ENCODE measurements at regions not wholly inside any gene's neighbourhood (a gene's known extent, or its start where the extent isn't known, plus 50 kb on each side); places are given as distances from the start of the nearest gene placed in this dataset.

GRCh38 chr20:53874706-53875105 lies 195.7 kb downstream of the BCAS1 start:
- Histone ChIP-seq H3K27me3 (ENCODE audit: insufficient read depth, low read depth, severe bottlenecking) (no peaks in the 10 kb centered on the region), H3K36me3 (no peaks in the 10 kb centered on the region), H3K27ac (no peak overlapping the region), H3K9me3 (ENCODE audit: severe bottlenecking) (no peaks in the 10 kb centered on the region), H3K4me3 (ENCODE audit: low read depth, low read length) (no peak overlapping the region)
- no peak for TF ChIP-seq CTCF (IDR thresholded peaks at IDR 0.05; ENCODE audit: low read depth, low read length)
- no peak for DNase-seq

- DNase-seq: no peak
- Histone ChIP-seq H3K36me3 (no peaks in the 10 kb centered on the region), H3K27ac (no peak overlapping the region), H3K4me3 (ENCODE audit: low read depth, low read length) (no peak overlapping the region), H3K27me3 (ENCODE audit: insufficient read depth, low read depth, severe bottlenecking) (no peaks in the 10 kb centered on the region), H3K9me3 (ENCODE audit: severe bottlenecking) (no peaks in the 10 kb centered on the region)
- TF ChIP-seq CTCF (IDR thresholded peaks at IDR 0.05; ENCODE audit: low read depth, low read length): no peak
These were observed 196.3 kb downstream of the BCAS1 start for GRCh38 chr20:53874104-53874503.

- H3K27ac ChIP-seq: no peak overlapping the region
- no peaks in the 10 kb centered on the region for H3K27me3 ChIP-seq (ENCODE audit: insufficient read depth, low read depth, severe bottlenecking)
- H3K36me3 ChIP-seq: no peaks in the 10 kb centered on the region
- no peak overlapping the region for H3K4me3 ChIP-seq (ENCODE audit: low read depth, low read length)
- no peaks in the 10 kb centered on the region for H3K9me3 ChIP-seq (ENCODE audit: severe bottlenecking)
- DNase-seq: no peak
- no peak for TF ChIP-seq CTCF (IDR thresholded peaks at IDR 0.05; ENCODE audit: low read depth, low read length)
These were observed 197.2 kb downstream of the BCAS1 start for GRCh38 chr20:53873230-53873604.

GRCh38 chr20:53872561-53873229 lies 197.7 kb downstream of the BCAS1 start:
- Histone ChIP-seq H3K27me3 (ENCODE audit: insufficient read depth, low read depth, severe bottlenecking) (no peaks in the 10 kb centered on the region), H3K4me3 (ENCODE audit: low read depth, low read length) (no peak overlapping the region), H3K9me3 (ENCODE audit: severe bottlenecking) (no peaks in the 10 kb centered on the region), H3K27ac (no peak overlapping the region), H3K36me3 (no peaks in the 10 kb centered on the region)
- no peak for DNase-seq
- TF ChIP-seq CTCF (IDR thresholded peaks at IDR 0.05; ENCODE audit: low read depth, low read length): no peak

GRCh38 chr20:53872081-53872541 lies 198.3 kb downstream of the BCAS1 start:
- H3K27me3 ChIP-seq (ENCODE audit: insufficient read depth, low read depth, severe bottlenecking): no peaks in the 10 kb centered on the region
- H3K36me3 ChIP-seq: no peaks in the 10 kb centered on the region
- no peaks in the 10 kb centered on the region for H3K9me3 ChIP-seq (ENCODE audit: severe bottlenecking)
- DNase-seq: no peak
- H3K4me3 ChIP-seq (ENCODE audit: low read depth, low read length): no peak overlapping the region
- no peak for TF ChIP-seq CTCF (IDR thresholded peaks at IDR 0.05; ENCODE audit: low read depth, low read length)
- H3K27ac ChIP-seq: no peak overlapping the region

GRCh38 chr20:53871541-53871940 lies 198.9 kb downstream of the BCAS1 start:
- Histone ChIP-seq H3K27ac (no peak overlapping the region), H3K9me3 (ENCODE audit: severe bottlenecking) (no peaks in the 10 kb centered on the region), H3K27me3 (ENCODE audit: insufficient read depth, low read depth, severe bottlenecking) (no peaks in the 10 kb centered on the region), H3K36me3 (no peaks in the 10 kb centered on the region), H3K4me3 (ENCODE audit: low read depth, low read length) (no peak overlapping the region)
- no peak for DNase-seq
- TF ChIP-seq CTCF (IDR thresholded peaks at IDR 0.05; ENCODE audit: low read depth, low read length): no peak
